ENCODE measurements at regions not wholly inside any gene's neighbourhood (a gene's known extent, or its start where the extent isn't known, plus 50 kb on each side); places are given as distances from the start of the nearest gene placed in this dataset.
"Not testable (repeated sequence)": the region's sequence is repeated elsewhere in the genome, so short reads cannot be mapped to it uniquely, and the experiment has no call there.

- Mint-ChIP-seq H3K36me3 (ENCODE audit: insufficient read depth) (no peaks in the 10 kb centered on the region), H3K9me3 (no peaks in the 10 kb centered on the region), H3K4me1 (ENCODE audit: low read depth) (no peaks in the 10 kb centered on the region), H3K27me3 (ENCODE audit: low read depth) (no peaks in the 10 kb centered on the region), H3K4me3 (no peak overlapping the region)
- ATAC-seq (no peak), DNase-seq (no peak)
These were observed 183.6 kb downstream of the MC4R start for GRCh38 chr18:60188958-60189357.

DNA sequence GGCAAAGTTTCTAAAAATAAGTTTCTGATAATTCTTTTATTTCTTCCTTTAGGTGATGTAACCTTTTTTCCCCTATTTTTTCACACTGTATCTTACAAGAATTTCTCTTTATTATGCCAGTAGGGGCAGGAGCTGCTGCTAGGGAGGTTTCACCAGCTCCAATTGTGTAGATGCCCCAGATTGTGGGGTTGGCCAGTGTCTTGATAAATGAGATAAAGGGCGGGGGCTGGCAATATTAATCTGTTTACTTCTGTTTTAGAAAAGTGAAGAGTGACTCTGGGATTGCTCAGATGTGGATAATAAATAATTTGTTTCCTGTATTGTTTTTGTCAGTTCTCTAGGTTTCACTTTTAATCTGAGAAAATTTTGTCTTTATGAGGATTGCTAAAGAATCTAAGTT is 190.4 kb downstream of the MC4R start:
- DNase-seq (no peak), ATAC-seq (no peak)
- H3K36me3 Mint-ChIP-seq (ENCODE audit: insufficient read depth) = no peaks in the 10 kb centered on the region
- H3K27me3 Mint-ChIP-seq (ENCODE audit: low read depth) = no peaks in the 10 kb centered on the region
- H3K4me1 Mint-ChIP-seq (ENCODE audit: low read depth) = no peaks in the 10 kb centered on the region
- no peak overlapping the region for H3K4me3 Mint-ChIP-seq
- H3K9me3 Mint-ChIP-seq = no peaks in the 10 kb centered on the region

DNA sequence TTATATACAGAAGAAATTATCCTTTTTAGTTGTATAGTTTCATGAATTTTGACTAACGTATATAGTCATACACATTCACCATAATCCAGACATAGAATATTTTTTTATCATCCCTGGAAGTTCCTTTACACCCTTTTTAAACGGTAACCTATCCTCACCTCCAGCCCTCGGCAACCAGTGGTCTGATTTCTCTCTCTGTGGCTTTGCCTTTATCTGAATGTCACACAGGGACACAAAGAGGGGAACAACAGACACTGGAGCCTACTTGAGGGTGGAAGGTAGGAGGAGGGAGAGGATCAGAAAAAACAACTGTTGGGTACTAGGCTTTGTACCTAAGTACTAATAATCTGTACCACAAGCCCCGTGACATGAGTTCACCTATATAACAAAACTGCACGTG is 191.9 kb downstream of the MC4R start:
- no peaks in the 10 kb centered on the region for H3K4me1 Mint-ChIP-seq (ENCODE audit: low read depth)
- H3K27me3 Mint-ChIP-seq (ENCODE audit: low read depth) = no peaks in the 10 kb centered on the region
- ATAC-seq = no peak
- no peaks in the 10 kb centered on the region for H3K36me3 Mint-ChIP-seq (ENCODE audit: insufficient read depth)
- H3K9me3 Mint-ChIP-seq = no peaks in the 10 kb centered on the region
- H3K4me3 Mint-ChIP-seq = no peak overlapping the region
- DNase-seq = no peak

DNA sequence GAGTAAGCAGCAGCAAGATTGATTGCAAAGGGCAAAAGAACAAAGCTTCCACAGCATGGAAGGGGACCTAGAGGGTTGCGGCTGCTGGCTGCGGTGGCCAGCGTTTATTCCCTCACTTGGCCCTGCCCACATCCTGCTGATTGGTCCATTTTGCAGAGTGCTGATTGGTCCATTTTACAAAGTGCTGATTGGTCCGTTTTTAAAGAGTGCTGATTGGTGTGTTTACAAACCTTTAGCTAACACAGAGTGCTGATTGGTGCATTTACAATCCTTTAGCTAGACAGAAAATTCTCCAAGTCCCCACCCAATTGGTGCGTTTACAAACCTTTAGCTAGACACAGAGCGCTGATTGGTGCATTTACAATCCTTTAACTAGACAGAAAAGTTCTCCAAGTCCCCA is 194.4 kb downstream of the MC4R start:
- H3K4me1 Mint-ChIP-seq (ENCODE audit: low read depth); H3K4me3 Mint-ChIP-seq; H3K36me3 Mint-ChIP-seq (ENCODE audit: insufficient read depth); ATAC-seq; H3K9me3 Mint-ChIP-seq; H3K27me3 Mint-ChIP-seq (ENCODE audit: low read depth); DNase-seq: not testable (repeated sequence)

- H3K27me3 Mint-ChIP-seq (ENCODE audit: low read depth) = no peaks in the 10 kb centered on the region
- DNase-seq (no peak), ATAC-seq (no peak)
- H3K36me3 Mint-ChIP-seq (ENCODE audit: insufficient read depth) = no peaks in the 10 kb centered on the region
- H3K4me3 Mint-ChIP-seq = no peak overlapping the region
- H3K9me3 Mint-ChIP-seq = no peaks in the 10 kb centered on the region
- no peaks in the 10 kb centered on the region for H3K4me1 Mint-ChIP-seq (ENCODE audit: low read depth)
These were observed 196.3 kb downstream of the MC4R start for GRCh38 chr18:60176259-60176658.

- DNase-seq (no peak), ATAC-seq (no peak)
- no peaks in the 10 kb centered on the region for H3K27me3 Mint-ChIP-seq (ENCODE audit: low read depth)
- H3K4me3 Mint-ChIP-seq = no peak overlapping the region
- no peaks in the 10 kb centered on the region for H3K9me3 Mint-ChIP-seq
- H3K4me1 Mint-ChIP-seq (ENCODE audit: low read depth) = no peaks in the 10 kb centered on the region
- H3K36me3 Mint-ChIP-seq (ENCODE audit: insufficient read depth) = no peaks in the 10 kb centered on the region
These were observed 197.7 kb downstream of the MC4R start for GRCh38 chr18:60174832-60175231.

DNA sequence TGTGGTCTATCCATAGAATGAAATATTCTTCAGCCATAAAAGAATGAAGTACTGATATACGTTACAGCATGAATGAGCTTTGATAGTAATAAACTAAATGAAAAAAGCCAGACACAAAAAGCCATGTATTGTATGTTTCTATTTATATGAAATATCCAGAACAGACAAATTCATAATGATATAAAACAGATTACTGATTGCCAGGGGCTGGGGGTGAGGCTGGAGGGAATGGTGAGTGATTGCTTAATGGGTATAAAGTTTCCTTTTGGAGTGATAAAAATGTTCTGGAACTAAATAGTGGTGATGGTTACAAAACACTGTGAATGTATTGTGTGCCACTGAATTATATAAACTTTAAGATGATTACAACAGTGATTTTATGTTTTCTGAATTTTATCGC is 200.5 kb downstream of the MC4R start:
- Mint-ChIP-seq H3K4me1 (ENCODE audit: low read depth) (no peaks in the 10 kb centered on the region), H3K36me3 (ENCODE audit: insufficient read depth) (no peaks in the 10 kb centered on the region), H3K4me3 (no peak overlapping the region), H3K9me3 (no peaks in the 10 kb centered on the region), H3K27me3 (ENCODE audit: low read depth) (no peaks in the 10 kb centered on the region)
- DNase-seq = no peak
- ATAC-seq = no peak

DNA sequence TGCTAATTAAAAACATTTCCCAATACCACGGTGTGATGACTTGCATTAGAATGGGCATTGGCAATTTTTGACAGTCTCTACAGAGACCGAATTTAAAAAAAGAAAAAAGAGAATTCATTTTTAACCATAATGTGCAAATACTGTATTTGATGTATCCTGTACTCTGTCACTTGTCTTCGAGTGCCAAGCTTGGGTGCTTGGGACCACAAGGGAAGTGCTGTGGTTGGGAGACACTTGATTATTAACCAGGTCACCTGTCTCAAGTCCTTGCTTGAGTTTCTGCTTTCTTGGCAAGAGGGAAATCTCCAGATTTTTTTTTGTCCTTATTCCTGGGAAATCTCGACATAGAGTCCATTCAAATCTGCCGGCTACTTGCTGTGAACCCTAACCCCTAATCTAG is 209.0 kb downstream of the MC4R start:
- Mint-ChIP-seq H3K4me1 (ENCODE audit: low read depth) (no peaks in the 10 kb centered on the region), H3K4me3 (no peak overlapping the region), H3K9me3 (peaks cover 4% of the 10 kb centered on the region), H3K27me3 (ENCODE audit: low read depth) (no peaks in the 10 kb centered on the region), H3K36me3 (ENCODE audit: insufficient read depth) (no peaks in the 10 kb centered on the region)
- DNase-seq (no peak), ATAC-seq (no peak)

- ATAC-seq (no peak), DNase-seq (no peak)
- Mint-ChIP-seq H3K4me3 (no peak overlapping the region), H3K27me3 (ENCODE audit: low read depth) (no peaks in the 10 kb centered on the region), H3K4me1 (ENCODE audit: low read depth) (no peaks in the 10 kb centered on the region), H3K9me3 (peaks cover 4% of the 10 kb centered on the region), H3K36me3 (ENCODE audit: insufficient read depth) (no peaks in the 10 kb centered on the region)
These were observed 210.2 kb downstream of the MC4R start for GRCh38 chr18:60162388-60162787.

DNA sequence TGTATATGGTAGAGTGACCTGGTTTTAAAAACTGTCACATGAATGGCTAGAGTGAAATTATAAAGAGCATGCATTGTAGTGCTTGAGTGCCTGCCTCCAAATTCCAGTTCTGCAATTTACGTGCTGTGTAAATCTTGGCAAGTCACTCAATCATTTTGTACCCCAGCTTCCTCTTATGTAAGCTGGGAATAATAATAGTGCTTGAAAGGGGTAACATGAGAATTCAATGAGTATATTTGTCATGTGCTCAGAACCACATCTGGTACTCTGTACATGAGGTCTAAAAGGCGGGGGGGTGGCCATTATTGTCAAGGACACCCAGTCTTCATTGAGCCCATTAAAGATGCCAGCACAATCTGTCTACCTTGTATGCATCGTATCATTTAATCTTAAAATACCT is 214.8 kb downstream of the MC4R start:
- Mint-ChIP-seq H3K36me3 (ENCODE audit: insufficient read depth) (no peaks in the 10 kb centered on the region), H3K4me3 (no peak overlapping the region), H3K9me3 (no peaks in the 10 kb centered on the region), H3K27me3 (ENCODE audit: low read depth) (no peaks in the 10 kb centered on the region), H3K4me1 (ENCODE audit: low read depth) (no peaks in the 10 kb centered on the region)
- ATAC-seq (no peak), DNase-seq (no peak)

DNA sequence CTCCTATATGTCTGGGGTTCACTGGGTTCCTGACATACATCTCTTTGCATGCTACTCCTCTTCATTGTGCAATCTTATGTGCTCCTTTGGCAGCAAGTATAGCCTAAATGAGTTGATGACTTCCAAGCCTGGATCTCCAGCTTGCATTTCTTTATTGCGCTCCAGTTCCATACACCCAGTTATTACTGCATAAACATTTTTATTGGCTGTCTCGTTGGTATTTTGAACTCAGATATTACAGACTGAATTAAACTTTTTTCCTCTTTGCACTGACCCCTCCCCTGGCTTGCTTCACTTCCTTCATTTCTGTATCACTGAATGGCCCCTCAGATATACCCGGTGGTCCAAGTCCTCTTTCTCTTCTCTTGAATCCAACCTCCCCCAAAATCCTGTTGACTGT is 219.2 kb downstream of the MC4R start:
- Mint-ChIP-seq H3K4me1 (ENCODE audit: low read depth) (no peaks in the 10 kb centered on the region), H3K36me3 (ENCODE audit: insufficient read depth) (no peaks in the 10 kb centered on the region), H3K27me3 (ENCODE audit: low read depth) (no peaks in the 10 kb centered on the region), H3K4me3 (no peak overlapping the region), H3K9me3 (no peaks in the 10 kb centered on the region)
- DNase-seq (no peak), ATAC-seq (no peak)

- DNase-seq = no peak
- H3K4me1 Mint-ChIP-seq (ENCODE audit: low read depth) = no peaks in the 10 kb centered on the region
- no peaks in the 10 kb centered on the region for H3K9me3 Mint-ChIP-seq
- no peak for ATAC-seq
- no peaks in the 10 kb centered on the region for H3K27me3 Mint-ChIP-seq (ENCODE audit: low read depth)
- no peaks in the 10 kb centered on the region for H3K36me3 Mint-ChIP-seq (ENCODE audit: insufficient read depth)
- H3K4me3 Mint-ChIP-seq = no peak overlapping the region
These were observed 223.3 kb downstream of the MC4R start for GRCh38 chr18:60149316-60149715.

DNA sequence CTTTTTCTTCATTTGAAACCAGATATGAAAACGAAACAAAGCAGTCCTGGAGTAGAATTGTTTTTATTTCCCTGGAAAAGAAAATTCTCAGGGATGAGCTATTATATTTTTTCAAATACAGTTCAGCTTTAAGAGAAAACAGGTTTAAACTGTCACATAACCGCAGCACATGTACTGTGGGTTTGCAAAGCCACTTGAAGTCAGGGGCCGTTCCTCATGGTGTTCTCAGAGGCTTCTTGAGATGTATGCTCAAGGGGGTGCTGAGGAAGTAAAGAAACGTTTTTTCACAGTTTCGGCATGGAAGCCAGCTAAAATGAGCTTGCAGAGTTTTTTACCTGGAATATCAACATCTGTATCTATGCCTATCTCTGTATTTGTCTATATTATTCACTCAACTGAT is 225.3 kb downstream of the MC4R start:
- no peak for ATAC-seq
- no peaks in the 10 kb centered on the region for H3K9me3 Mint-ChIP-seq

GRCh38 chr18:60146220-60146960 is 226.2 kb downstream of the MC4R start:
- H3K36me3 Mint-ChIP-seq (ENCODE audit: insufficient read depth) = no peaks in the 10 kb centered on the region
- H3K4me1 Mint-ChIP-seq (ENCODE audit: low read depth) = no peaks in the 10 kb centered on the region
- H3K4me3 Mint-ChIP-seq = no peak overlapping the region
- no peak for DNase-seq
- H3K27me3 Mint-ChIP-seq (ENCODE audit: low read depth) = no peaks in the 10 kb centered on the region
- no peaks in the 10 kb centered on the region for H3K9me3 Mint-ChIP-seq
- peak in 1 of 2 donors; percentile 27 for ATAC-seq

More for the DNA sequence above, 225.3 kb downstream of the MC4R start:
- no peaks in the 10 kb centered on the region for H3K36me3 Mint-ChIP-seq (ENCODE audit: insufficient read depth)
- DNase-seq = no peak
- no peaks in the 10 kb centered on the region for H3K4me1 Mint-ChIP-seq (ENCODE audit: low read depth)
- H3K27me3 Mint-ChIP-seq (ENCODE audit: low read depth) = no peaks in the 10 kb centered on the region
- H3K4me3 Mint-ChIP-seq = no peak overlapping the region

DNA sequence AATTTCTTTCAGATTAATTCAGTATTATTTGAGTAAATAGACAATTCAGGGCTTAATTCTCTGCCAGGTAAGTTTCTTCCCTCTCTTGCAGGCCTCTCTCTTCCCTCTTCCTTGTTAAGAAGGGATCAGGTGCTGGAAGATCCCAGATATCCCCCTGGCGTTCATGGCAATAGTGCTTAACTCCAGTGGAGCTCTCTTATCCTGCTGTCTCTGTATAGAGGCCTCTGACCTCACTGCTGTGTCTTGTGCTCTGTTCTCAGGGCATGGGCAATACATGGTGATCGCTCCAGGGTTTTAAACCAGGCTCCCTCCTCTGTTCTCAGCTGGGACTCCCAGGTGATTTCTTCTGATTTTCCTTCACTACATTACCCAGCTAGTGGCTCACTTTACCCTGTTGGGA is 226.8 kb downstream of the MC4R start:
- no peak for ATAC-seq
- Mint-ChIP-seq H3K27me3 (ENCODE audit: low read depth) (no peaks in the 10 kb centered on the region), H3K9me3 (no peaks in the 10 kb centered on the region), H3K4me3 (no peak overlapping the region), H3K36me3 (ENCODE audit: insufficient read depth) (no peaks in the 10 kb centered on the region), H3K4me1 (ENCODE audit: low read depth) (no peaks in the 10 kb centered on the region)
- no peak for DNase-seq

- no peak for ATAC-seq
- H3K4me1 Mint-ChIP-seq (ENCODE audit: low read depth) = no peaks in the 10 kb centered on the region
- H3K9me3 Mint-ChIP-seq = peaks cover 4% of the 10 kb centered on the region
- no peak for DNase-seq
- no peaks in the 10 kb centered on the region for H3K27me3 Mint-ChIP-seq (ENCODE audit: low read depth)
- no peaks in the 10 kb centered on the region for H3K36me3 Mint-ChIP-seq (ENCODE audit: insufficient read depth)
- no peak overlapping the region for H3K4me3 Mint-ChIP-seq
These were observed 235.0 kb downstream of the PMAIP1 start for GRCh38 chr18:60134806-60135205.
